ENCODE measurements at regions not wholly inside any gene's neighbourhood (a gene's known extent, or its start where the extent isn't known, plus 50 kb on each side); places are given as distances from the start of the nearest gene placed in this dataset.

DNA sequence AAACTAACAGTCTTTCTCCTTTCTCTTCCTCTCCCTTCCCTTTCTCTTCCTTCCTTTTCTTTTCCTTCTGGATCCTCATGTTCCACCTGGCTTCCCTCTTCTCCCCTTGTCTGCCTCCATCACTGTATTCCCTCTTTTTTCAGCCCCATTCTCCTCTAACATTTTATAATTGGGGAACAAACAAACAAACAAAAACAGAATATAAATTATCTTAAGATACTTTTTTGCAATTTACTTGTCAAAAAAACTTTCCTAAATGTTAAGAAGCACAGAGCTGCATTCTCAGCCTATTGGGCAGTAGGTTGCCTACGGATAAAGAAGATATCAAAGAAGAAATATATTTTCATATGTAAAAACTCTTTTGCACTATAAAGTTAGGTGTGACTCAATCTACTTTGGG, 1382.2 kb upstream of the MIR17HG start:
- TF ChIP-seq, protein P1, sequence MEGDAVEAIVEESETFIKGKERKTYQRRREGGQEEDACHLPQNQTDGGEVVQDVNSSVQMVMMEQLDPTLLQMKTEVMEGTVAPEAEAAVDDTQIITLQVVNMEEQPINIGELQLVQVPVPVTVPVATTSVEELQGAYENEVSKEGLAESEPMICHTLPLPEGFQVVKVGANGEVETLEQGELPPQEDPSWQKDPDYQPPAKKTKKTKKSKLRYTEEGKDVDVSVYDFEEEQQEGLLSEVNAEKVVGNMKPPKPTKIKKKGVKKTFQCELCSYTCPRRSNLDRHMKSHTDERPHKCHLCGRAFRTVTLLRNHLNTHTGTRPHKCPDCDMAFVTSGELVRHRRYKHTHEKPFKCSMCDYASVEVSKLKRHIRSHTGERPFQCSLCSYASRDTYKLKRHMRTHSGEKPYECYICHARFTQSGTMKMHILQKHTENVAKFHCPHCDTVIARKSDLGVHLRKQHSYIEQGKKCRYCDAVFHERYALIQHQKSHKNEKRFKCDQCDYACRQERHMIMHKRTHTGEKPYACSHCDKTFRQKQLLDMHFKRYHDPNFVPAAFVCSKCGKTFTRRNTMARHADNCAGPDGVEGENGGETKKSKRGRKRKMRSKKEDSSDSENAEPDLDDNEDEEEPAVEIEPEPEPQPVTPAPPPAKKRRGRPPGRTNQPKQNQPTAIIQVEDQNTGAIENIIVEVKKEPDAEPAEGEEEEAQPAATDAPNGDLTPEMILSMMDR (conservative IDR thresholded peaks at IDR 0.05; ENCODE audit: low read depth, low read length), result no peak
- no peak for TF ChIP-seq EZH2 (IDR thresholded peaks at IDR 0.05; ENCODE audit: borderline replicate concordance, low read depth, low read length, poor library complexity, severe bottlenecking)

All from A673 (cell line).